Activated CD4-positive, alpha-beta T cell treated with anti-CD3 and anti-CD28 coated beads, Interleukin-2, Interleukin-6, amounts not matched to agents 100 ng/mL and 50 ng/mL, durations not matched to agents 16 hours and 8 hours (primary cell): ENCODE measurements at regions not wholly inside any gene's neighbourhood (a gene's known extent, or its start where the extent isn't known, plus 50 kb on each side); places are given as distances from the start of the nearest gene placed in this dataset.

Source experiments
- DNase-seq: peaks from one replicate; pipeline ENCODE4 v3.0.0-alpha.2; 2020

GRCh38 chr12:58202933-58203718 lies 261.8 kb downstream of the ATP23 start:
- no peak for DNase-seq

DNA sequence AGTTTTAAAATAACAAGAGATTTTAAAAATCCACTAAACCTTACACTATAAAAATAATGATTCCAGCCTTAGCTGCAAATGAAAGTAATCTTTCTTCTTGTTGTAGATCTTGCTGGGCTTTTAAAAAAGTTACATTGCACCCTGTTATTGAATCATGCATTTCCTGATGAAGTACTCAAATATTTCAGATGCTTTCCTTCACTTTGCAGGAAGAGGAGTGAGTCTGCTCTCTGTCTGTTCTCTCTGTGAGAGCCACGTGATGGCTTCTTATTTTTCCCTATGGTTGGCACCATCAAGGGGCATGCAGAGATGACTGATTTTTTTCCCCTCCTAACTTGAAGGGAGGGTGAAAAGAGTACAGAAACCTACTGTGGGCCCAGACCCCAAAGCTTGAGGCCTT lies 262.7 kb downstream of the ATP23 start:
- no peak for DNase-seq

- DNase-seq, result no peak
These were observed 265.5 kb downstream of the ATP23 start for GRCh38 chr12:58206876-58207275.

DNA sequence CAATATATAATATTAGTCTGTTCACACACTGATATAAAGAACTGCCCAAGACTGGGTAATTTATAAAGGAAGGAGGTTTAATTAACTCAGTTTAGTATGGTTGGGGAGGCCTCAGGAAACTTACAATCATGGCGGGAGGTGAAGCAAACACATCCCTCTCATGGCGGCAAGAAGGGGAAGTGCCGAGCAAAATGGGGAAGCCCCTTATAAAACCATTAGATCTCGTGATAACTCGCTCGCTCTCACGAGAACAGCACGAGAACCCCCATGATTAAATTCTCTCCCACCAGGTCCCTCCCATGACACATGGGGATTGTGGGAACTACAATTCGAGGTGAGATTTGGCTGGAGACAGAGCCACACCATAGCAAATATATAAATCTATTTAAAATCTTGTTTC lies 269.8 kb downstream of the ATP23 start:
- DNase-seq, result no peak

DNA sequence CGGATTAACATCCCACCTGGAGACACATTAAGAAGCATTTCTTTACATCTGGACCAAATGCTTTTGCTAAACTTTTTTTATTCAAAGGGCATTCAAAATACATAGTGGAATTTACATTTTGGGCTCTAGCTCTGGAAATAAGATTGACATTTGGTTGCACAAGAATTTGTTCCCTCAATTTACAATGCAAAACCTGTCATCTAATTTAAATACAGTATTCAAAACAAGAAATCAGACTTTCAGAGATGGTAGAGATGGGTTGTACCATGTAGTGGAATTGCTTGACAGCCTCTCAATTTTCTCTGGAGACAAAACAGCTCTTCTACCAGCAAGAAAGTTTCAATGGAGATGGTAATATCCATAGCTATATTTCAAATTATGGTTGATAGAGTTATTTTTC lies 275.8 kb downstream of the ATP23 start:
- DNase-seq, result no peak

- DNase-seq, result no peak
These were observed 283.3 kb downstream of the ATP23 start for GRCh38 chr12:58224536-58225105.

- no peak for DNase-seq
These were observed 284.0 kb downstream of the ATP23 start for GRCh38 chr12:58225203-58225877.

- no peak for DNase-seq
These were observed 292.5 kb downstream of the ATP23 start for GRCh38 chr12:58233886-58234285.

GRCh38 chr12:58238411-58238810 lies 297.0 kb downstream of the ATP23 start:
- DNase-seq, result no peak

GRCh38 chr12:58241099-58241498 lies 299.7 kb downstream of the ATP23 start:
- DNase-seq, result no peak

GRCh38 chr12:58242796-58243630 lies 301.6 kb downstream of the ATP23 start:
- DNase-seq, result no peak

GRCh38 chr12:58247633-58248032 lies 306.3 kb downstream of the ATP23 start:
- no peak for DNase-seq

GRCh38 chr12:58248599-58248998 lies 307.2 kb downstream of the ATP23 start:
- DNase-seq, result no peak

DNA sequence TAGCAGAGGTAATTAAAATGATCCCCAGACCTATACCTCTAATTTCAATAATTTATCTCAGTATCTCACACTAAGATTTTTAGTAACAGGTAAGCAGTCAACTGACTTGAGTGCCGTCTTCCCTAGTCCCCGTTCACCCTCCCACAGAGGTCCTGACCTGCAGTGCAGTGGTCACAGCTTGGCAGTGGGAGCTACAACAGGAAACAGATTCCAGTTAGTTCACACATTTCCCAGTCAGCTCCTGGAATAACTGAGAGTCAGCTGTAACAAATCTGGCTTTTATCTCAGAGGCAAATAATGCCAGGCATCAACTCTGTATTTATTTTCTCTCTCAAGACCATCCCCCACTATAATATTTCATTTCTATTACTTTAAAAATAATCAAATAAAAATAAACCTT lies 308.2 kb downstream of the ATP23 start:
- DNase-seq, result no peak

DNA sequence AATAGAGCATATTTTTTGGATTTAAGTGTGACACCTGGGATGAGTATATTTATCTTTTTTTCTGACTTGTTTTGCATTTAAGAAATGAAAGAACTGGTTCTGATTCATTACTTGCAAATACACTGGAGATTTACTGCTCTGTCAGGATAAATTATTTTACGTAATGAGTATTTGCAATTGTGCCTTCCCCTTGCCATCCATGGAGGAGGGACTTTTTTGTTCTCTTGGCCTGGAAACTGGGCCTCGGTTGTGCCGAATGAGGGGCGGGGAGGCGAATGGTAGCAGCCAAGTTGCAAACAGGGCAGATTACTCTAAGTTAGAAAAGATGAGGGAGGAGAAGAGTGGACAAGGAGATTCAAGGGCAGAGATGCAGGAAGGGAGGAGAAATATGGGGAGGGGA lies 308.7 kb downstream of the ATP23 start:
- DNase-seq, result no peak

- DNase-seq, result no peak
These were observed 311.5 kb downstream of the ATP23 start for GRCh38 chr12:58252914-58253313.

DNA sequence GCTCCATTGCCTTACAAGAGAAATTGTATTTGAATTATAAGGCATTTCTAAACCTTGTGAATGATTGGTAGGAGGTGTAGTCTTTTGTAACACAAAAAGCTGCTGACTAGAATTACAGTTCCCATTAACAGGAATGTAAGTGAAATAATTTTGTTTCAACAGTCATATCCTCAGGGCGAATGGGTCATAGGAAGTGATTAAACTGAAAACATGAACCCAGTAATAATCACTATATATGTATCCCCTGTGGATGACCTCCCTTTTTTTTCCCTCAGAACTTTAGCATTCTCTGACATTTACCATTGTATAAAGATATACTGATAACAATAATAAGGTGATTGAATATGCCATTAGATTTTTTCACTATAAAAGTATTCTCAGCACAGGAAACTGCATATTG lies 312.3 kb downstream of the ATP23 start:
- DNase-seq, result no peak

- DNase-seq, result no peak
These were observed 313.2 kb downstream of the ATP23 start for GRCh38 chr12:58254463-58255100.

DNA sequence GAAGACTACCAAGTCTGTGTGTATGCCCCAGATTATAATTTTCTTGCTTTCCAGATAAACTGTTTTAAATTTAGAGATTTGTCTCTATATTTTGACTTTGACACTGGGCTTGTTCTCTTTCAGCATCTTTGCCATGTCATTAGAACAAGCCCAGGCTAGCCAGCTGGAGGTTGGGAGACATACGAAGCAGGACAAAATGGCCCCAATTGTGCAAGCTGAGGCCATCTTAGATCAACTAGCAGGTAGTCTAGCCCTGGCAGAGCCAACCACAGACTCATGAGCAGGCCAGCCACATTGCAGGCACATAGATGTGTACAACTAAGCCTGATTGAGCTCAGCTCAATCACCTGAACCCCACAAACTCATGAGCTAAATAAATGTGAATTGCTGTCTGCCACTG lies 321.4 kb downstream of the ATP23 start:
- no peak for DNase-seq

DNA sequence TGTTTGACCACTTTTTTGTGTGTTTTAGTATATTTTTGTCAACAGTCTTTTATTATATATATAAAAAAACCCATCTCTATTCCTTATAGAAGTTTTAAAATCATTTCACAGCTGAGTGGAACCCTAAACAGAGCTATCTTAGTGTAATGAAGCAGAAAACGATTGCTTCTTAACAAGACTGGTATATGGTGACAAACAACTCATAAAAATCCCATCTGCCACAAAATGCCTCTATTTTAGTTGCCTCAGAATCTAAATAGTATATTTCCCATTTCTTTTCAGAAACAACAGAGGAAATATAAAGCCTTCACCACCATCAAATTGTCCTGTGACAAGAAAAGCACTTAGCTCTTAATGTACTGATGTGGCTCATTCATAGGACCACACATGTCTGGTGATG lies 322.4 kb downstream of the ATP23 start:
- no peak for DNase-seq

DNA sequence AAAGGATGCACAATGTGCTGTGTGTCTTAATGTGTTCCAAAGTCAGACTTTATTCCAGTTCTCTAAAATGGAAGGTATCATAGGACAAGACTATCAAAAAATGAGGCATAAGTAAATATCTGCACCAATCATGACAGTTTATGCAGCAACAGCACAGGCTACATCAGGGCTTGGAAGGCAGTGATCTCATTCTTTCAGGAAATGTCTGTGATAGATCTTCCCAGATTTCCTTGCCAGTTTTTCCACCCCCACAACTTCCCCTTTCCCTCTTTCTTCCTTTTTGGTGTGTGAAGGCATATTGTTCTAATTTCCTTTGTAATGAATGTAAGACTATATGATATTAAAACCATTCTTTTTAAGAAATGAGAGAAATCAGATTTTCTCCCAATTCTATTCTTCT lies 326.7 kb downstream of the ATP23 start:
- no peak for DNase-seq

- no peak for DNase-seq
These were observed 328.1 kb downstream of the ATP23 start for GRCh38 chr12:58269476-58269875.
